Fibroblast of villous mesenchyme (primary cell): ENCODE measurements at regions not wholly inside any gene's neighbourhood (a gene's known extent, or its start where the extent isn't known, plus 50 kb on each side); places are given as distances from the start of the nearest gene placed in this dataset.

ENCODE experiments used
- DNase-seq: peaks from one replicate; pipeline ENCODE4 v3.0.0-alpha.2; 2010; ENCODE audit warnings: low read depth
- H3K4me3 ChIP-seq: 2 replicates; pipeline ENCODE4 v1.5.1; 2011; ENCODE audit warnings: low read depth, mild to moderate bottlenecking, low read length
- CTCF ChIP-seq: IDR thresholded peaks from 2 replicates; pipeline ENCODE4 v1.5.1; 2012; ENCODE audit warnings: low read depth, mild to moderate bottlenecking, low read length; ENCODE audit not compliant: insufficient read depth

- no peak for DNase-seq
- no peak for TF ChIP-seq CTCF
- no peak overlapping the region for H3K4me3 ChIP-seq
These were observed 101.5 kb downstream of the MICALL2 start for GRCh38 chr7:1357601-1358271.

- no peak overlapping the region for H3K4me3 ChIP-seq
- no peak for DNase-seq
- TF ChIP-seq CTCF, result no peak
These were observed 100.8 kb downstream of the MICALL2 start for GRCh38 chr7:1358376-1359050.

DNA sequence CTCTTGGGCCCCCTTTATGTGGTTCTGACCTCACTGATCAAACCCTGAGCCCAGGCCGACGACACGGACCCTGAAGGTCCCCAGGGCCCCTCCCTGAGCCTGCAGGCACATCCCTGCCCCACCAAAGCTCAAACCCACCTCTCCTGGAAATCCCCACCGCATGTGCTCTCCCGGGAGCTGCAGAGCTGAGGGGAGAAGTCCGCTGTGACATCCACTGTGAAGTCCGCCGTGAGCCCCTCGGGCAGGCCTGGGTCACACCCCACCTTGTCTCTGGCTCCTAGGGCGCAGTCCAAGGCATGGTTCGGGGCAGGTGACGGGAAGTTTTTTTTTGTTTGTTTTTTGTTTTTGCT, 100.2 kb downstream of the MICALL2 start:
- no peak for TF ChIP-seq CTCF
- DNase-seq, result no peak
- H3K4me3 ChIP-seq, result no peak overlapping the region

DNA sequence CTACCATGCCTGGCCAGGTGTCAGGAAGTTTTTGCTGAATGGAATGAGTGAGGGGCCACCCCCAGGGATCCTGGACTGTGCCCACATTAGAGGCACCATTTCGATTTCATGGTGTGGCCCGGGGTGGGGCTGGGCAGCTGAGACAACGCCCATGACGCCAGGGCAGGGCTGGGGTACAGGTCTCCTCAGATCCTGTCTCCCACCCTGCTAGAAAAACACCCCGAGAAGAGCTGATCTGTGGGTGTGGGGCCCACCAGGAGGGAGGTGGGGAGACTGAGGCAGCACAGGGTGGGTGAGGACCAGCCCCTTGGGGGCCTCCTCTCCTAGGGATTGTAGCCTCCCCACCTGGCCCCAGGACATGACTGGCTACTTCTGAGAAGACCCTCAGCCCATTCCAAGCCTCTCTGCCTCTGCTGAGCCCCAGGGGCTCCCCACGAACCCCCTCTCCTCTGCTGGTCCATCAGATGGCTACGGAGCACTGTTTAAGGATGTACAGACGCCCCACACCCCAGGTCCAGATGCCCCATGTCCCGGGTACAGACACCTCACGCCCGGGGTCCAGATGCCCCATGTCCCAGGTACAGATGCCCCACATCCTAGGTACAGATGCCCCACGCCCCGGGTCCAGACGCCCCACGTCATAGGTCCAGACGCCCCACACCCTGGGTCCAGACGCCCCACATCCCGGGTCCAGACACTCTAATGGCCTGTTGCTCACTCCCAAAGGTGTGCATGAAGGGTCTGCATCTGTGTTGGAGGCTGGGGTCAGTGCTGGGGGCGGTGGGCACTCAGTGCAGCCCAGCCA, 99.4 kb downstream of the MICALL2 start:
- H3K4me3 ChIP-seq, result no peak overlapping the region
- TF ChIP-seq CTCF, result no peak
- no peak for DNase-seq

DNA sequence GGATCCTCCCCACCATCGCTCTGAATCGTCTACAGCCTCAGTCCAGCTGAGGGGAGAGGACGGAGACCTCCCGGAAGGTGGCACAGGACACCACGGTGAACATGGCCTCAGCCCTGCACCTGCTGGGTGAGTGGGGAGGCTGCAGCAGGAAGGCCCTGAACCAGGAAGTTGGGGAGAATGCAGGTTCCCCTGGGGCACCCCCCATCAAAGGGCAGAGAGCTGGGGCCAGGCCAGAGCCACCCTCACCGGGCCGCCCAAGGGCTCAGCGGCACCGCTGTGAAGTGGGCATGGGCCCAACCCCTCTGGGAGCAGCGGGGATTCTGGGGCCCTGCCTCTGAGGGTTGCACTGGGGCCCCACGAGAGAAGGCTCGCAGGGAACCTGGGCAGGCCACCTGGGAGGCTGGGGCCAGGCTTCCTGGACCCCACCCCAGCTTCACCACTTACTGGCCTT, 98.7 kb downstream of the MICALL2 start:
- no peak for TF ChIP-seq CTCF
- DNase-seq, result no peak

DNA sequence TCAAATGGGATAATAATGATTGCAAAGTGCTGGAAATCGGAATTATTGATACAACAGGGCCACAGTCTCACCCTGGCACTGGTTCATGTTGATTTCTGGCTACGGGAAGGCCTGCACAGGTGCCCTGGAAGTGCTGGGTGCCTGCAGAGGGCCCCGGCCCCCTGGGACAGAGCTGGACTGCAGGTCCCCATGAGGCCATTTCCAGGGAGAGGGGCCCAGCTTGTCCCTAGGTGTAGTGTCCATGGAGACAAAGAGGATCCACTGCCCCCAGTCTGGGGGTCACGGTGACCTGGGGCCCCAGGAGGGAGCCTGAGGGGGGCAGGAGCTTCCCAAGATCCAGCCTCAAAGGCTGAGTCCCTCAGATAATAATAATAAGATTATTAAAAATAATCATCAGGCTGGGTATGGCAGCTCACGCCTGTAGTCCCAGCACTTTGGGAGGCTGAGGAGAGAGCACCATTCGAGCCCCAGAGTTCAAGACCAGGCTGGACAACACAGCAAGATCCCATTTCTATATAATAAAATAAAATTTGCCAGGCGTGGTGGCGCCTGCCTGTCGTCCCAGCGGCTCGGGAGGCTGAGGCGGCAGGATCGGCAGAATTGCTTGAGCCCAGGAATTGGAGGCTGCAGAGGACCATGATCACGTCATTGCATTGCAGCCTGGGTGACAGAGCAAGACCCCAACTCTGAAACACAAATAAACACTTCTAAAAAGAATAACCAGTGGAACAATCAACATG, 98.1 kb downstream of the MICALL2 start:
- no peak overlapping the region for H3K4me3 ChIP-seq
- no peak for DNase-seq
- TF ChIP-seq CTCF, result no peak

More for the DNA sequence above, 98.7 kb downstream of the MICALL2 start:
- H3K4me3 ChIP-seq, result no peak overlapping the region
